ENCODE measurements at regions not wholly inside any gene's neighbourhood (a gene's known extent, or its start where the extent isn't known, plus 50 kb on each side); places are given as distances from the start of the nearest gene placed in this dataset.

DNA sequence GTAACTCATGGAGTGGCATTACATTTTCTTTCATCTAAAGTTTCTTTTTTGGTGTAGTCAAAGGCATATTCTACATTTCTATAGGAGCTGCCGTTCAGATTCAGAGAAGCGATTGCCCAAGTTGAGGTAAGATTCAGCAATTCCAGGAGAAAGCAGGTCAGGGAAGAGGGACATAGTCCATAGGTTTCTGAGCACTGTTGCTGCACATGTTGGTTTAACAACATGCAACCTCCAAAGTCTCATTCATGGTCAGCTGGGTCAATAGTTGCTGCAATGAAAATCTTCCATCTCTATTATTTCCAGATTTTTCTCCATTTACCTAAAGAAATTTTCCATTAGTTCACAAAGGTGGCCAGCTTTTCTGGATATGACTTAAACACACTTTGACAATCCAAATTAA lies 682.3 kb upstream of the MAN1A1 start:
- Mint-ChIP-seq H3K4me3 (no peak overlapping the region), H3K4me1 (no peaks in the 10 kb centered on the region), H3K36me3 (ENCODE audit: low read depth) (no peaks in the 10 kb centered on the region), H3K27me3 (ENCODE audit: insufficient read depth, low read depth, poor library complexity) (no peaks in the 10 kb centered on the region), H3K9me3 (no peaks in the 10 kb centered on the region), H3K27ac (no peak overlapping the region)
- Histone ChIP-seq H3K27ac (ENCODE audit: low read depth) (no peak overlapping the region), H3K36me3 (ENCODE audit: insufficient read depth) (no peaks in the 10 kb centered on the region), H3K27me3 (ENCODE audit: insufficient read depth) (no peaks in the 10 kb centered on the region), H3K4me1 (ENCODE audit: insufficient read depth) (no peaks in the 10 kb centered on the region), H3K4me2 (no peak overlapping the region), H3F3A (replicated peaks; ENCODE audit: low read depth) (no peaks in the 10 kb centered on the region), H3K9me2 (ENCODE audit: insufficient read depth) (0 out of 2 replicates have a peak, but pooled peaks cover 3% of the 10 kb centered on the region), H4K20me1 (replicated peaks; ENCODE audit: insufficient read depth) (no peaks in the 10 kb centered on the region), H3K79me2 (replicated peaks; ENCODE audit: insufficient read depth) (no peaks in the 10 kb centered on the region), H2AFZ (no peak overlapping the region), H3K4me3 (no peak overlapping the region)
- DNase-seq (ENCODE audit: low spot score): no peak
- no peak for TF ChIP-seq JUNB (IDR thresholded peaks at IDR 0.05; ENCODE audit: unreplicated experiment)
- no peak for TF ChIP-seq STAT1 (IDR thresholded peaks at IDR 0.05; ENCODE audit: unreplicated experiment)
- TF ChIP-seq, protein P1, sequence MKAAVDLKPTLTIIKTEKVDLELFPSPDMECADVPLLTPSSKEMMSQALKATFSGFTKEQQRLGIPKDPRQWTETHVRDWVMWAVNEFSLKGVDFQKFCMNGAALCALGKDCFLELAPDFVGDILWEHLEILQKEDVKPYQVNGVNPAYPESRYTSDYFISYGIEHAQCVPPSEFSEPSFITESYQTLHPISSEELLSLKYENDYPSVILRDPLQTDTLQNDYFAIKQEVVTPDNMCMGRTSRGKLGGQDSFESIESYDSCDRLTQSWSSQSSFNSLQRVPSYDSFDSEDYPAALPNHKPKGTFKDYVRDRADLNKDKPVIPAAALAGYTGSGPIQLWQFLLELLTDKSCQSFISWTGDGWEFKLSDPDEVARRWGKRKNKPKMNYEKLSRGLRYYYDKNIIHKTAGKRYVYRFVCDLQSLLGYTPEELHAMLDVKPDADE (IDR thresholded peaks at IDR 0.05): no peak
- TF ChIP-seq CTCF (conservative IDR thresholded peaks at IDR 0.05; ENCODE audit: low read depth in 2 of 2): no peak
- TF ChIP-seq REST (IDR thresholded peaks at IDR 0.05; ENCODE audit: unreplicated experiment): no peak
- TF ChIP-seq, protein P2, sequence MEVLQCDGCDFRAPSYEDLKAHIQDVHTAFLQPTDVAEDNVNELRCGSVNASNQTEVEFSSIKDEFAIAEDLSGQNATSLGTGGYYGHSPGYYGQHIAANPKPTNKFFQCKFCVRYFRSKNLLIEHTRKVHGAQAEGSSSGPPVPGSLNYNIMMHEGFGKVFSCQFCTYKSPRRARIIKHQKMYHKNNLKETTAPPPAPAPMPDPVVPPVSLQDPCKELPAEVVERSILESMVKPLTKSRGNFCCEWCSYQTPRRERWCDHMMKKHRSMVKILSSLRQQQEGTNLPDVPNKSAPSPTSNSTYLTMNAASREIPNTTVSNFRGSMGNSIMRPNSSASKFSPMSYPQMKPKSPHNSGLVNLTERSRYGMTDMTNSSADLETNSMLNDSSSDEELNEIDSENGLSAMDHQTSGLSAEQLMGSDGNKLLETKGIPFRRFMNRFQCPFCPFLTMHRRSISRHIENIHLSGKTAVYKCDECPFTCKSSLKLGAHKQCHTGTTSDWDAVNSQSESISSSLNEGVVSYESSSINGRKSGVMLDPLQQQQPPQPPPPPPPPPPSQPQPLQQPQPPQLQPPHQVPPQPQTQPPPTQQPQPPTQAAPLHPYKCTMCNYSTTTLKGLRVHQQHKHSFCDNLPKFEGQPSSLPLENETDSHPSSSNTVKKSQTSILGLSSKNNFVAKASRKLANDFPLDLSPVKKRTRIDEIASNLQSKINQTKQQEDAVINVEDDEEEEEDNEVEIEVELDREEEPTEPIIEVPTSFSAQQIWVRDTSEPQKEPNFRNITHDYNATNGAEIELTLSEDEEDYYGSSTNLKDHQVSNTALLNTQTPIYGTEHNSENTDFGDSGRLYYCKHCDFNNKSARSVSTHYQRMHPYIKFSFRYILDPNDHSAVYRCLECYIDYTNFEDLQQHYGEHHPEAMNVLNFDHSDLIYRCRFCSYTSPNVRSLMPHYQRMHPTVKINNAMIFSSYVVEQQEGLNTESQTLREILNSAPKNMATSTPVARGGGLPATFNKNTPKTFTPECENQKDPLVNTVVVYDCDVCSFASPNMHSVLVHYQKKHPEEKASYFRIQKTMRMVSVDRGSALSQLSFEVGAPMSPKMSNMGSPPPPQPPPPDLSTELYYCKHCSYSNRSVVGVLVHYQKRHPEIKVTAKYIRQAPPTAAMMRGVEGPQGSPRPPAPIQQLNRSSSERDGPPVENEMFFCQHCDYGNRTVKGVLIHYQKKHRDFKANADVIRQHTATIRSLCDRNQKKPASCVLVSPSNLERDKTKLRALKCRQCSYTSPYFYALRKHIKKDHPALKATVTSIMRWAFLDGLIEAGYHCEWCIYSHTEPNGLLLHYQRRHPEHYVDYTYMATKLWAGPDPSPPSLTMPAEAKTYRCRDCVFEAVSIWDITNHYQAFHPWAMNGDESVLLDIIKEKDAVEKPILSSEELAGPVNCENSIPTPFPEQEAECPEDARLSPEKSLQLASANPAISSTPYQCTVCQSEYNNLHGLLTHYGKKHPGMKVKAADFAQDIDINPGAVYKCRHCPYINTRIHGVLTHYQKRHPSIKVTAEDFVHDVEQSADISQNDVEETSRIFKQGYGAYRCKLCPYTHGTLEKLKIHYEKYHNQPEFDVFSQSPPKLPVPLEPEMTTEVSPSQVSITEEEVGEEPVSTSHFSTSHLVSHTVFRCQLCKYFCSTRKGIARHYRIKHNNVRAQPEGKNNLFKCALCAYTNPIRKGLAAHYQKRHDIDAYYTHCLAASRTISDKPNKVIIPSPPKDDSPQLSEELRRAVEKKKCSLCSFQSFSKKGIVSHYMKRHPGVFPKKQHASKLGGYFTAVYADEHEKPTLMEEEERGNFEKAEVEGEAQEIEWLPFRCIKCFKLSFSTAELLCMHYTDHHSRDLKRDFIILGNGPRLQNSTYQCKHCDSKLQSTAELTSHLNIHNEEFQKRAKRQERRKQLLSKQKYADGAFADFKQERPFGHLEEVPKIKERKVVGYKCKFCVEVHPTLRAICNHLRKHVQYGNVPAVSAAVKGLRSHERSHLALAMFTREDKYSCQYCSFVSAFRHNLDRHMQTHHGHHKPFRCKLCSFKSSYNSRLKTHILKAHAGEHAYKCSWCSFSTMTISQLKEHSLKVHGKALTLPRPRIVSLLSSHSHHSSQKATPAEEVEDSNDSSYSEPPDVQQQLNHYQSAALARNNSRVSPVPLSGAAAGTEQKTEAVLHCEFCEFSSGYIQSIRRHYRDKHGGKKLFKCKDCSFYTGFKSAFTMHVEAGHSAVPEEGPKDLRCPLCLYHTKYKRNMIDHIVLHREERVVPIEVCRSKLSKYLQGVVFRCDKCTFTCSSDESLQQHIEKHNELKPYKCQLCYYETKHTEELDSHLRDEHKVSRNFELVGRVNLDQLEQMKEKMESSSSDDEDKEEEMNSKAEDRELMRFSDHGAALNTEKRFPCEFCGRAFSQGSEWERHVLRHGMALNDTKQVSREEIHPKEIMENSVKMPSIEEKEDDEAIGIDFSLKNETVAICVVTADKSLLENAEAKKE (CRISPR knock-in tag; IDR thresholded peaks at IDR 0.05): no peak
- no peak for TF ChIP-seq NANOG (IDR thresholded peaks at IDR 0.05; ENCODE audit: borderline replicate concordance)
- ATAC-seq: no peak
